ENCODE measurements at regions not wholly inside any gene's neighbourhood (a gene's known extent, or its start where the extent isn't known, plus 50 kb on each side); places are given as distances from the start of the nearest gene placed in this dataset.

DNA sequence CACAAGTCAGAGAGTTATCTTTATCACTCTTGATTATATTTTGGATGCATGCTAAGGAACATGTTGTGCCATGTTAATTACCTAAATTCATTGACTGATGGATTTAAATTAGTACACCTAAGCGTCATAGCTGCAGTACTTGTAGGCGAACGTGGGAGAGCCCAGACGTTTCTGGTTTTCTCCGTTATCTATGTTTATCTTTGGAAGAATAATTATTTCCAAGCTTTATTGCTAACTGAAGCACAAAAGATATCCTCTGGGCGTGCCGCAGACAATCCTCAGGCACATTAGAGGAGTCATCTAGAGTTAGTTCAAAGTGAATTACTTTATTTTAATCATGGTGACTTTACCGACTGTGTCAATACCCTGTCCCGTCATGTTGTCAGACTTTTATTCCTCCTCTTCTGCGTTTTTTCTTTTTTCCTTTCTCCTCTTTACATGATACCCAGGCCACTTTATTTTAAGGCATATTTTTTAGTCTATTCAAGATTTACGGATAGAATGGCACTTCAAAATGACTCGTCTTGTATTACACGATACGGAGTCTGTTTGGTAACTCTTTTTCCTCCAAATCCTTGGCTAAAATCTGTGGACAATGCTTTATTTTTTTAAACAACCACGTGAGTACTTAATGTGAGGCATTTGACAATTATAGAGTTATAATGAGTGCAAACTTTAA lies 632.0 kb upstream of the TENM3 start:
- TF ChIP-seq, protein P1, sequence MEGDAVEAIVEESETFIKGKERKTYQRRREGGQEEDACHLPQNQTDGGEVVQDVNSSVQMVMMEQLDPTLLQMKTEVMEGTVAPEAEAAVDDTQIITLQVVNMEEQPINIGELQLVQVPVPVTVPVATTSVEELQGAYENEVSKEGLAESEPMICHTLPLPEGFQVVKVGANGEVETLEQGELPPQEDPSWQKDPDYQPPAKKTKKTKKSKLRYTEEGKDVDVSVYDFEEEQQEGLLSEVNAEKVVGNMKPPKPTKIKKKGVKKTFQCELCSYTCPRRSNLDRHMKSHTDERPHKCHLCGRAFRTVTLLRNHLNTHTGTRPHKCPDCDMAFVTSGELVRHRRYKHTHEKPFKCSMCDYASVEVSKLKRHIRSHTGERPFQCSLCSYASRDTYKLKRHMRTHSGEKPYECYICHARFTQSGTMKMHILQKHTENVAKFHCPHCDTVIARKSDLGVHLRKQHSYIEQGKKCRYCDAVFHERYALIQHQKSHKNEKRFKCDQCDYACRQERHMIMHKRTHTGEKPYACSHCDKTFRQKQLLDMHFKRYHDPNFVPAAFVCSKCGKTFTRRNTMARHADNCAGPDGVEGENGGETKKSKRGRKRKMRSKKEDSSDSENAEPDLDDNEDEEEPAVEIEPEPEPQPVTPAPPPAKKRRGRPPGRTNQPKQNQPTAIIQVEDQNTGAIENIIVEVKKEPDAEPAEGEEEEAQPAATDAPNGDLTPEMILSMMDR (IDR thresholded peaks at IDR 0.05; ENCODE audit: borderline replicate concordance, extremely low read depth, low read length, poor library complexity, severe bottlenecking), result no peak
- no peak for TF ChIP-seq EZH2 (IDR thresholded peaks at IDR 0.05; ENCODE audit: borderline replicate concordance, low read depth, low read length, severe bottlenecking)
